Hepatocyte (in vitro differentiated cells): ENCODE measurements at regions not wholly inside any gene's neighbourhood (a gene's known extent, or its start where the extent isn't known, plus 50 kb on each side); places are given as distances from the start of the nearest gene placed in this dataset.
"Not testable (repeated sequence)": the region's sequence is repeated elsewhere in the genome, so short reads cannot be mapped to it uniquely, and the experiment has no call there.

Experiments used
- DNase-seq: peaks from one replicate; pipeline ENCODE4 v3.0.0-alpha.2; 2016; ENCODE audit warnings: low spot score
- H2AFZ ChIP-seq: fragments of 200-600 bp; sonication (generic); 2 replicates; pipeline ENCODE4 v1.6.0; 2016; ENCODE audit warnings: antibody characterized with exemption, mild to moderate bottlenecking
- H3K27ac ChIP-seq: fragments of 200-600 bp; sonication (generic); 2 replicates; pipeline ENCODE4 v1.5.1; 2016; ENCODE audit warnings: mild to moderate bottlenecking
- H3K27me3 ChIP-seq: fragments of 200-600 bp; sonication (generic); 2 replicates; pipeline ENCODE4 v1.6.1; 2016
- H3K36me3 ChIP-seq: fragments of 200-600 bp; sonication (generic); replicated peaks from 2 replicates; pipeline ENCODE4 v1.5.1; 2016; ENCODE audit warnings: low read depth; ENCODE audit not compliant: insufficient read depth
- H3K4me1 ChIP-seq: fragments of 200-600 bp; sonication (generic); 2 replicates; pipeline ENCODE4 v1.5.1; 2016; ENCODE audit warnings: mild to moderate bottlenecking, moderate library complexity; ENCODE audit not compliant: insufficient read depth
- H3K4me2 ChIP-seq: fragments of 200-600 bp; sonication (generic); 2 replicates; pipeline ENCODE4 v1.6.0; 2016
- H3K4me3 ChIP-seq: fragments of 200-600 bp; sonication (generic); 2 replicates; pipeline ENCODE4 v1.5.1; 2016; ENCODE audit warnings: mild to moderate bottlenecking
- H3K79me2 ChIP-seq: fragments of 200-600 bp; sonication (generic); 2 replicates; pipeline ENCODE4 v1.6.0; 2017; ENCODE audit warnings: mild to moderate bottlenecking
- H3K9me2 ChIP-seq: fragments of 200-600 bp; sonication (generic); replicated peaks from 2 replicates; pipeline ENCODE4 v1.6.0; 2017; ENCODE audit warnings: mild to moderate bottlenecking; ENCODE audit not compliant: insufficient read depth
- H3K9me3 ChIP-seq: fragments of 200-600 bp; sonication (generic); 2 replicates; pipeline ENCODE4 v1.5.1; 2016; ENCODE audit warnings: low read depth, mild to moderate bottlenecking
- H4K20me1 ChIP-seq: fragments of 200-600 bp; sonication (generic); 2 replicates; pipeline ENCODE4 v1.6.0; 2016; ENCODE audit warnings: mild to moderate bottlenecking; ENCODE audit not compliant: insufficient read depth, poor library complexity, severe bottlenecking
- EZH2 ChIP-seq: fragments of 200-600 bp; sonication (generic); IDR thresholded peaks from 2 replicates; pipeline ENCODE4 v1.6.1; 2016; ENCODE audit warnings: antibody characterized with exemption, mild to moderate bottlenecking, borderline replicate concordance
- EZH2phosphoT487 ChIP-seq: fragments of 200-600 bp; sonication (generic); IDR thresholded peaks from one replicate; pipeline ENCODE4 v1.6.1; 2018; ENCODE audit warnings: antibody characterized with exemption, mild to moderate bottlenecking, low read depth, moderate library complexity; ENCODE audit not compliant: unreplicated experiment, severe bottlenecking
- WGBS: methylation state at CpG from one replicate; pipeline ENCODE4 v1.1.6; 2016; ENCODE audit warnings: low lambda C conversion rate; ENCODE audit errors: missing lambda C conversion rate; 5-methylcytosine and 5-hydroxymethylcytosine counted together
- TF ChIP-seq, protein P1 (sequence below): fragments of 200-600 bp; sonication (generic); IDR thresholded peaks from 2 replicates; pipeline ENCODE4 v1.5.1; 2016; ENCODE audit warnings: antibody characterized with exemption, mild to moderate bottlenecking; ENCODE audit not compliant: poor library complexity

DNA sequence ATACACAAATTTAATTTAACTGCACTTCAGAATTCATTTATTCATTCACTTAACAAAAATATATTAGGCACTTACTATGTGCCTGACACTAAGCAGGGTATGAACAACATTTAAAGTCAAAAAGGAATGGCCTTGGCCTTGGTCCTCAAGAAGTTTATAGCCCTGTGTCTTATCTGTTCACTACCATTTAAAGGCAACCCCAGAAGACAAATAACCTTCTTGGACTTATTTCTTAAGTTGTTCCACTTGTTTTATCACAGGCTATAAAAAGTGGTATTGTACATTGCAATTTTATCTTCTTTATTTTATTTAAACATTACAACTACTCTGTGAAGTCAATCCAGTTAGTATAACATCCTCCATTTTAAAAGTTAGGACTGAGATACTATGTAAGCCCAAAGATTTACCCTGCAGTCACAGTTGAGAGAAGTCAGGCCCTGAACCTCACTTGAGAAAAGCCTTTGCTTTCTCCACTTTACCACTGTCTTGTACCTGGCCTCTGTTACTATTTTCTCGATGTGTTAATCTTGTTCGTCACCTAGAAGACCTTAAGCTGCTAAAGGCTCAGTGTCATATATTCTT lies 305.6 kb upstream of the DIPK2B start:
- DNase-seq: no peak
- Histone ChIP-seq H3K79me2 (no peaks in the 10 kb centered on the region), H3K9me2 (no peaks in the 10 kb centered on the region), H3K4me3 (no peak overlapping the region), H3K36me3 (no peaks in the 10 kb centered on the region), H4K20me1 (no peaks in the 10 kb centered on the region), H3K27ac (peak overlapping the region; percentile 90), H3K4me1 (peaks cover 19% of the 10 kb centered on the region), H2AFZ (no peak overlapping the region), H3K9me3 (no peaks in the 10 kb centered on the region), H3K27me3 (no peaks in the 10 kb centered on the region), H3K4me2 (peak overlapping the region; percentile 8)
- TF ChIP-seq, protein P1, sequence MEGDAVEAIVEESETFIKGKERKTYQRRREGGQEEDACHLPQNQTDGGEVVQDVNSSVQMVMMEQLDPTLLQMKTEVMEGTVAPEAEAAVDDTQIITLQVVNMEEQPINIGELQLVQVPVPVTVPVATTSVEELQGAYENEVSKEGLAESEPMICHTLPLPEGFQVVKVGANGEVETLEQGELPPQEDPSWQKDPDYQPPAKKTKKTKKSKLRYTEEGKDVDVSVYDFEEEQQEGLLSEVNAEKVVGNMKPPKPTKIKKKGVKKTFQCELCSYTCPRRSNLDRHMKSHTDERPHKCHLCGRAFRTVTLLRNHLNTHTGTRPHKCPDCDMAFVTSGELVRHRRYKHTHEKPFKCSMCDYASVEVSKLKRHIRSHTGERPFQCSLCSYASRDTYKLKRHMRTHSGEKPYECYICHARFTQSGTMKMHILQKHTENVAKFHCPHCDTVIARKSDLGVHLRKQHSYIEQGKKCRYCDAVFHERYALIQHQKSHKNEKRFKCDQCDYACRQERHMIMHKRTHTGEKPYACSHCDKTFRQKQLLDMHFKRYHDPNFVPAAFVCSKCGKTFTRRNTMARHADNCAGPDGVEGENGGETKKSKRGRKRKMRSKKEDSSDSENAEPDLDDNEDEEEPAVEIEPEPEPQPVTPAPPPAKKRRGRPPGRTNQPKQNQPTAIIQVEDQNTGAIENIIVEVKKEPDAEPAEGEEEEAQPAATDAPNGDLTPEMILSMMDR: no peak
- TF ChIP-seq EZH2 (no peak), EZH2phosphoT487 (no peak)
- 68% methylated on average over 2 of the region's 2 CpGs for WGBS

DNA sequence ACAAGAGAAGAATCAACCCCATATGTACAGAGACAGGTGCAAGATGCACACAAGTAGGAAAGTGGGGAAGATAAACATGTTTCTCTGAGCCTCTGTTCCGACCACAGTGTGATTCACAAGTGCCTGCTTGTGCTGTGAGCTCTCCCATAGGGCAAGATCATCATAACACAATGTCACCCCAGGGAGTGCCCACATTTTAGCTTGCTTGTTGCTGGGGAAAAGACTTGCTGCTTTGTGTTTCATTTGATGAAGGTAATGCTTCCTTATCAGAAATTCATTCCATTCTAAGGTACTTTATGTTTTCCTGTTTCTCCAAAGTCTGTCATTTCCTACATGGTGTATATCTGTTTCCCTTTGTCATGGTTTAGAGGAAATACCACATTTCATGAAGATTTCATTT lies 304.5 kb upstream of the DIPK2B start:
- H3K27me3 ChIP-seq: no peaks in the 10 kb centered on the region
- 37% methylated on average over 1 of the region's 1 CpG for WGBS
- no peaks in the 10 kb centered on the region for H3K79me2 ChIP-seq
- H3K9me2 ChIP-seq: no peaks in the 10 kb centered on the region
- H2AFZ ChIP-seq: no peak overlapping the region
- TF ChIP-seq, protein P1: no peak
- no peak for TF ChIP-seq EZH2phosphoT487
- no peak for TF ChIP-seq EZH2
- H3K4me2 ChIP-seq: no peak overlapping the region
- no peak for DNase-seq
- H3K36me3 ChIP-seq: no peaks in the 10 kb centered on the region
- no peaks in the 10 kb centered on the region for H3K9me3 ChIP-seq
- no peaks in the 10 kb centered on the region for H4K20me1 ChIP-seq
- H3K27ac ChIP-seq: peak overlapping the region; percentile 90
- peaks cover 19% of the 10 kb centered on the region for H3K4me1 ChIP-seq
- H3K4me3 ChIP-seq: no peak overlapping the region

DNA sequence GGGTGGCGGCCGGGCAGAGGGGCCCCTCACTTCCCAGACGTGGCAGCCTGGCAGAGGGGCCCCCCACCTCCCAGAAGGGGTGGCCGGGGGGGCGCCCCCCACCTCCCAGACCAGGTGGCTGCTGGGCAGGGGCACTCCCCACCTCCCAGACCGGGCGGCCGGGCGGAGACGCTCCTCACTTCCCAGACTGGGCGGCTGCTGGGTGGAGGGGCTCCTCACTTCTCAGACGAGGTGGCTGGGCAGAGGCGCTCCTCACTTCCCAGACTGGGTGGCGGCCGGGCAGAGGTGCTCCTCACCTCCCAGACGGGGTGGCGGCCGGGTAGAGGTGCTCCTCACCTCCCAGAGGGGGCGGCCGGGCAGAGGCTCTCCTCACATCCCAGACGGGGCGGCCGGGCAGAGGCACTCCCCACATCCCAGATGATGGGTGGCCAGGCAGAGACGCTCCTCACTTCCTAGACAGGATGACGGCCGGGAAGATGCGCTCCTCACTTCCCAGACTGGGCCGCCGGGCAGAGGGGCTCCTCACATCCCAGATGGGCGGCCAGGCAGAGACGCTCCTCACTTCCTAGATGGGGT lies 303.2 kb upstream of the DIPK2B start:
- not testable (repeated sequence) for DNase-seq, H3K4me3 ChIP-seq, H3K27me3 ChIP-seq

DNA sequence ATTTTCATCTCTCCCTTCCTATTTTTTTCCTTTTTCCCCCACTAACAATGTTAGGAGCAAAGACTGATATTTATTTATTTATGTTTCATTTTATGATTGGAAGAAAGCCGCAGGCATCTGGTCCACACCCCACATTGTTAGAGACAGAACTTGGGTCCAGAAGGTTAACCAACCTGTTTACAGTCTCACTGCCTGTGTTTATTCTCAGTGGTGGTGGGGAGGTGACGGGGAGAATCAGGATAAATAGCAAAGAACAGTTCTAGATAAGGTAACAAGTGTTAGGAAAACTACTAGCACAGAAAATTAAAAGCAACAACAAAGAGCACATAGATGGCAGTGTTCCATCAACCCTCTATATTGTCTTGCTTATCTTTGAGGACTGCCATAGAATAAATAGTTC lies 301.7 kb upstream of the DIPK2B start:
- H3K4me2 ChIP-seq: no peak overlapping the region
- 39% methylated on average over 2 of the region's 2 CpGs for WGBS
- no peaks in the 10 kb centered on the region for H4K20me1 ChIP-seq
- peak overlapping the region; percentile 48 for H3K27ac ChIP-seq
- no peaks in the 10 kb centered on the region for H3K27me3 ChIP-seq
- H3K4me1 ChIP-seq: peaks cover 19% of the 10 kb centered on the region
- H3K36me3 ChIP-seq: no peaks in the 10 kb centered on the region
- H3K9me2 ChIP-seq: no peaks in the 10 kb centered on the region
- no peaks in the 10 kb centered on the region for H3K79me2 ChIP-seq
- no peaks in the 10 kb centered on the region for H3K9me3 ChIP-seq
- no peak overlapping the region for H3K4me3 ChIP-seq
- no peak for TF ChIP-seq EZH2phosphoT487
- TF ChIP-seq EZH2: no peak
- TF ChIP-seq, protein P1: no peak
- no peak for DNase-seq
- H2AFZ ChIP-seq: no peak overlapping the region

More for the DNA sequence above, 303.2 kb upstream of the DIPK2B start:
- H3K9me3 ChIP-seq, H3K4me2 ChIP-seq, H4K20me1 ChIP-seq, H3K9me2 ChIP-seq, H3K27ac ChIP-seq, H3K36me3 ChIP-seq, H2AFZ ChIP-seq, H3K79me2 ChIP-seq: not testable (repeated sequence)
- WGBS: 96% methylated on average over 7 of the region's 31 CpGs
- peaks cover 19% of the 10 kb centered on the region for H3K4me1 ChIP-seq
